HCT116 (cell line): ENCODE measurements at regions not wholly inside any gene's neighbourhood (a gene's known extent, or its start where the extent isn't known, plus 50 kb on each side); places are given as distances from the start of the nearest gene placed in this dataset.

ENCODE experiments used
- ATAC-seq: fragments of 200-7000 bp; cut with Tn5 transposase; 2 replicates; pipeline ENCODE4 v1.9.1; 2020; ENCODE audit warnings: mild to moderate bottlenecking, moderate library complexity
- BruUV-seq: library from RNA; stranded (reverse); fragments of 400-500 nt; replicated peaks from 2 replicates; lab custom pipeline; 2021; lab: Mats Ljungman, UMichigan
- CTCF ChIA-PET: fragments of 300-600 bp; sonication (Branson Sonifier 250); formaldehyde crosslinking; loops from one replicate; lab custom pipeline; 2021; ENCODE audit warnings: antibody characterized with exemption; lab: Charles Lee
- POLR2A ChIA-PET: fragments of 300-600, 350-600 bp; sonication (Branson Sonifier 250); formaldehyde crosslinking; loops from one replicate; lab custom pipeline; 2021; ENCODE audit warnings: antibody characterized with exemption; lab: Charles Lee
- RAD21 ChIA-PET, 2 experiments: fragments of 300-600 bp; sonication (Branson Sonifier 250); formaldehyde crosslinking; loops; one replicate each; lab custom pipeline; 2023; ENCODE audit warnings: low total read pairs in 2 of 2; ENCODE audit not compliant: uncharacterized antibody in 2 of 2, unreplicated experiment in 2 of 2, low non-redundant PET in 1 of 2; lab: Charles Lee
- DNase-seq: peaks from one replicate; pipeline ENCODE4 v3.0.0-alpha.2; 2010; ENCODE audit warnings: low read depth, low spot score
- H2AFZ ChIP-seq: fragments of 200-600 bp; shearing (Covaris generic), sonication (generic); 2 replicates; pipeline ENCODE4 v1.6.1; 2017; ENCODE audit warnings: low read depth, mixed run types, mixed read lengths, antibody characterized with exemption, low read length; ENCODE audit not compliant: poor library complexity, severe bottlenecking
- H3K27ac ChIP-seq: 2 replicates; pipeline ENCODE4 v1.5.1; 2012; ENCODE audit warnings: low read depth, low read length
- H3K27me3 ChIP-seq: fragments of 200-600 bp; sonication (generic); 2 replicates; pipeline ENCODE4 v1.6.1; 2016; ENCODE audit warnings: mixed run types, low read length, mixed read lengths; ENCODE audit not compliant: insufficient read depth
- H3K36me3 ChIP-seq, 2 experiments: fragments of 200-500 bp in 1 of 2; fragments of 200-600 bp in 1 of 2; sonication (Bioruptor generic) in 1 of 2; sonication (generic) in 1 of 2; 2 replicates each; pipeline versions ENCODE4 v1.5.1 to v1.6.1; 2014 to 2016; ENCODE audit warnings: low read length in 2 of 2, inconsistent platforms in 1 of 2, mixed read lengths in 1 of 2, mixed run types in 1 of 2; ENCODE audit not compliant: insufficient read depth in 2 of 2, control insufficient read depth in 1 of 2
- H3K4me1 ChIP-seq, 2 experiments: fragments of 200-600 bp in 1 of 2; sonication (generic) in 1 of 2; 2 replicates each; pipeline versions ENCODE4 v1.5.1 to v1.6.1; 2012 to 2017; ENCODE audit warnings: low read length in 2 of 2, inconsistent platforms in 1 of 2, mild to moderate bottlenecking in 1 of 2, mixed read lengths in 1 of 2, mixed run types in 1 of 2, moderate library complexity in 1 of 2; ENCODE audit not compliant: insufficient read depth in 2 of 2, control insufficient read depth in 1 of 2
- H3K4me2 ChIP-seq: fragments of 200-600 bp; sonication (generic); 2 replicates; pipeline ENCODE4 v1.6.1; 2017; ENCODE audit warnings: mixed run types, low read length, mixed read lengths
- H3K4me3 ChIP-seq, 2 experiments: fragments of 200-600 bp in 1 of 2; sonication (generic) in 1 of 2; replicated peaks in 1 of 2; 2 replicates each; pipeline ENCODE4 v1.5.1; 2011 to 2016; ENCODE audit warnings: low read length in 2 of 2, control low read depth in 1 of 2, low read depth in 1 of 2, mild to moderate bottlenecking in 1 of 2, mixed read lengths in 1 of 2, mixed run types in 1 of 2
- H3K79me2 ChIP-seq: fragments of 200-600 bp; sonication (generic); 2 replicates; pipeline ENCODE4 v1.6.1; 2017; ENCODE audit warnings: mild to moderate bottlenecking, mixed run types, low read length, moderate library complexity, mixed read lengths; ENCODE audit not compliant: insufficient read depth
- H3K9ac ChIP-seq: fragments of 200-600 bp; sonication (generic); 2 replicates; pipeline ENCODE4 v1.6.1; 2016; ENCODE audit warnings: low read length, mixed read lengths
- H3K9me2 ChIP-seq: fragments of 200-600 bp; sonication (generic), shearing (Covaris generic); 2 replicates; pipeline ENCODE4 v1.6.1; 2017; ENCODE audit warnings: mixed run types, mild to moderate bottlenecking, moderate library complexity; ENCODE audit not compliant: insufficient read depth
- H3K9me3 ChIP-seq, 2 experiments: fragments of 200-500 bp in 1 of 2; fragments of 200-600 bp in 1 of 2; sonication (Bioruptor generic) in 1 of 2; sonication (generic) in 1 of 2; 2 replicates each; pipeline ENCODE4 v1.6.1; 2014 to 2017; ENCODE audit warnings: low read length in 2 of 2, mixed read lengths in 2 of 2, inconsistent platforms in 1 of 2, low read depth in 1 of 2, mild to moderate bottlenecking in 1 of 2, mixed run types in 1 of 2, moderate library complexity in 1 of 2; ENCODE audit not compliant: control insufficient read depth in 1 of 2, insufficient read depth in 1 of 2
- H4K20me1 ChIP-seq: fragments of 200-600 bp; sonication (generic), shearing (Covaris generic); 2 replicates; pipeline ENCODE4 v1.6.1; 2017; ENCODE audit warnings: mixed run types, mild to moderate bottlenecking, moderate library complexity; ENCODE audit not compliant: insufficient read depth
- CBX3 ChIP-seq: IDR thresholded peaks from 2 replicates; pipeline ENCODE4 v1.6.1; 2012; ENCODE audit warnings: low read depth
- CEBPB ChIP-seq: IDR thresholded peaks from 2 replicates; pipeline ENCODE4 v1.6.1; 2012; ENCODE audit warnings: low read depth
- EGR1 ChIP-seq: IDR thresholded peaks from 2 replicates; pipeline ENCODE4 v1.6.1; 2012; ENCODE audit warnings: low read depth
- ELF1 ChIP-seq: IDR thresholded peaks from 2 replicates; pipeline ENCODE4 v1.6.1; 2012; ENCODE audit warnings: low read depth, borderline replicate concordance
- EZH2 ChIP-seq: fragments of 200-600 bp; sonication (generic); IDR thresholded peaks from 2 replicates; pipeline ENCODE4 v1.6.1; 2017; ENCODE audit warnings: antibody characterized with exemption, mixed run types
- EZH2phosphoT487 ChIP-seq: fragments of 200-600 bp; IDR thresholded peaks from 2 replicates; pipeline ENCODE4 v1.6.1; 2018; ENCODE audit warnings: antibody characterized with exemption, borderline replicate concordance
- FOSL1 ChIP-seq: IDR thresholded peaks from 2 replicates; pipeline ENCODE4 v1.6.1; 2012; ENCODE audit warnings: low read depth
- JUND ChIP-seq: IDR thresholded peaks from 2 replicates; pipeline ENCODE4 v1.6.1; 2012
- POLR2AphosphoS5 ChIP-seq: IDR thresholded peaks from 2 replicates; pipeline ENCODE4 v1.6.1; 2011; ENCODE audit warnings: mild to moderate bottlenecking, low read depth, low read length, moderate library complexity
- RAD21 ChIP-seq: IDR thresholded peaks from 2 replicates; pipeline ENCODE4 v1.6.1; 2012; ENCODE audit warnings: low read depth, mild to moderate bottlenecking
- SIN3A ChIP-seq: IDR thresholded peaks from 2 replicates; pipeline ENCODE4 v1.6.1; 2012; ENCODE audit warnings: low read depth
- SP1 ChIP-seq: IDR thresholded peaks from 2 replicates; pipeline ENCODE4 v1.6.1; 2012; ENCODE audit warnings: low read depth
- TCF7L2 ChIP-seq: IDR thresholded peaks from 2 replicates; pipeline ENCODE4 v1.7.0; 2011; ENCODE audit warnings: borderline replicate concordance, inconsistent platforms; ENCODE audit not compliant: insufficient read depth, insufficient read length; ENCODE audit errors: extremely low read depth
- ZFX ChIP-seq: fragments of 450-650 bp; IDR thresholded peaks from 2 replicates; pipeline ENCODE4 v1.6.1; 2017
- ZNF274 ChIP-seq: fragments of 200-500 bp; sonication (Bioruptor generic); IDR thresholded peaks from 2 replicates; pipeline ENCODE4 v1.6.1; 2014; ENCODE audit warnings: mild to moderate bottlenecking, low read depth, low read length, inconsistent platforms
- intact Hi-C: fragments of 100-400 bp; cut with micrococcal nuclease; formaldehyde crosslinking; loops from 2 replicates; pipeline ENCODE4 v1.10.0; 2022
- TF ChIP-seq, protein P1 (sequence below), 3 experiments: fragments of 200-600 bp in 1 of 3; sonication (generic) in 1 of 3; IDR thresholded peaks in 2 of 3; conservative IDR thresholded peaks in 1 of 3; 2 replicates each; pipeline ENCODE4 v1.5.1; 2012 to 2017; ENCODE audit warnings: low read depth in 2 of 3, low read length in 2 of 3, antibody characterized with exemption in 1 of 3, borderline replicate concordance in 1 of 3, control low read depth in 1 of 3, mild to moderate bottlenecking in 1 of 3, mixed read lengths in 1 of 3, mixed run types in 1 of 3, moderate library complexity in 1 of 3; ENCODE audit not compliant: insufficient read depth in 1 of 3
- TF ChIP-seq, protein P2 (sequence below): IDR thresholded peaks from 2 replicates; pipeline ENCODE4 v1.6.1; 2012; ENCODE audit warnings: low read depth
- TF ChIP-seq, protein P3 (sequence below): IDR thresholded peaks from 2 replicates; pipeline ENCODE4 v1.6.1; 2012
- TF ChIP-seq, protein P4 (sequence below): IDR thresholded peaks from 2 replicates; pipeline ENCODE4 v1.6.1; 2011; ENCODE audit warnings: mild to moderate bottlenecking, low read length, moderate library complexity; ENCODE audit not compliant: insufficient replicate concordance; ENCODE audit errors: extremely low read depth
- TF ChIP-seq, protein P5 (sequence below): IDR thresholded peaks from 2 replicates; pipeline ENCODE4 v1.6.1; 2012

DNA sequence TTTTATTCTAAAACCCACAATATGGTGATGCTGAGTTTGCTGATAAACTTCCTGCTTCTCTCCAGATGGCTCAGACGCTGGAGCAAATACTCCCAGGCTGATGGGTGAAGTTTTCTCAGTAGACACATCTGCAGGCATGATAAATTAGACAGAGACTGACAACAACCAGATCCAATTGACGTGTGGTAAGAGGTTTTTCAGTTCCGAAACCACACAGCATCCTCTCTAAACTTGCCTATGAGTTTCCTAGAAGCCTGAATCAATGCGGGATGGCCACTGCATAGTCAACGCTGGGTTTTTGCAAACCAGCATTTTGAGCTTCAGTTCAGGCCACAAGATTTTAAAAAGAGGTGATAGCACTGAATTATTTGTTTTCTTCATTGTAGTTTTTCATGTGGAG is 360.3 kb upstream of the ARRDC4 start:
- Histone ChIP-seq H3K9me3 (peaks cover 0 to 7% of the 10 kb centered on the region in 2 experiments; a peak in 1 of 4 replicates), H2AFZ (no peak overlapping the region), H3K36me3 (no peaks in the 10 kb centered on the region), H3K27ac (no peak overlapping the region), H3K4me2 (no peak overlapping the region), H3K4me3 (no peak overlapping the region), H3K9me2 (no peaks in the 10 kb centered on the region), H3K9ac (no peak overlapping the region), H3K4me1 (no peaks in the 10 kb centered on the region), H3K79me2 (no peaks in the 10 kb centered on the region), H3K27me3 (no peaks in the 10 kb centered on the region), H4K20me1 (no peaks in the 10 kb centered on the region)
- BruUV-seq = no TSS peak
- ATAC-seq (no peak), DNase-seq (no peak)
- intact Hi-C loops = no loop called here
- ChIA-PET CTCF (no interaction called here), RAD21 (no interaction called here), POLR2A (no interaction called here)
- TF ChIP-seq SIN3A = no peak
- no peak for TF ChIP-seq JUND
- TF ChIP-seq ZFX = no peak
- TF ChIP-seq, protein P1, sequence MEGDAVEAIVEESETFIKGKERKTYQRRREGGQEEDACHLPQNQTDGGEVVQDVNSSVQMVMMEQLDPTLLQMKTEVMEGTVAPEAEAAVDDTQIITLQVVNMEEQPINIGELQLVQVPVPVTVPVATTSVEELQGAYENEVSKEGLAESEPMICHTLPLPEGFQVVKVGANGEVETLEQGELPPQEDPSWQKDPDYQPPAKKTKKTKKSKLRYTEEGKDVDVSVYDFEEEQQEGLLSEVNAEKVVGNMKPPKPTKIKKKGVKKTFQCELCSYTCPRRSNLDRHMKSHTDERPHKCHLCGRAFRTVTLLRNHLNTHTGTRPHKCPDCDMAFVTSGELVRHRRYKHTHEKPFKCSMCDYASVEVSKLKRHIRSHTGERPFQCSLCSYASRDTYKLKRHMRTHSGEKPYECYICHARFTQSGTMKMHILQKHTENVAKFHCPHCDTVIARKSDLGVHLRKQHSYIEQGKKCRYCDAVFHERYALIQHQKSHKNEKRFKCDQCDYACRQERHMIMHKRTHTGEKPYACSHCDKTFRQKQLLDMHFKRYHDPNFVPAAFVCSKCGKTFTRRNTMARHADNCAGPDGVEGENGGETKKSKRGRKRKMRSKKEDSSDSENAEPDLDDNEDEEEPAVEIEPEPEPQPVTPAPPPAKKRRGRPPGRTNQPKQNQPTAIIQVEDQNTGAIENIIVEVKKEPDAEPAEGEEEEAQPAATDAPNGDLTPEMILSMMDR (IDR thresholded peaks at IDR 0.05 in 2 of 3, conservative IDR thresholded peaks at IDR 0.05 in 1 of 3; ENCODE audit: borderline replicate concordance in 1 of 3, insufficient read depth in 1 of 3, low read depth in 2 of 3, low read length in 2 of 3) = no peak
- TF ChIP-seq, protein P2, sequence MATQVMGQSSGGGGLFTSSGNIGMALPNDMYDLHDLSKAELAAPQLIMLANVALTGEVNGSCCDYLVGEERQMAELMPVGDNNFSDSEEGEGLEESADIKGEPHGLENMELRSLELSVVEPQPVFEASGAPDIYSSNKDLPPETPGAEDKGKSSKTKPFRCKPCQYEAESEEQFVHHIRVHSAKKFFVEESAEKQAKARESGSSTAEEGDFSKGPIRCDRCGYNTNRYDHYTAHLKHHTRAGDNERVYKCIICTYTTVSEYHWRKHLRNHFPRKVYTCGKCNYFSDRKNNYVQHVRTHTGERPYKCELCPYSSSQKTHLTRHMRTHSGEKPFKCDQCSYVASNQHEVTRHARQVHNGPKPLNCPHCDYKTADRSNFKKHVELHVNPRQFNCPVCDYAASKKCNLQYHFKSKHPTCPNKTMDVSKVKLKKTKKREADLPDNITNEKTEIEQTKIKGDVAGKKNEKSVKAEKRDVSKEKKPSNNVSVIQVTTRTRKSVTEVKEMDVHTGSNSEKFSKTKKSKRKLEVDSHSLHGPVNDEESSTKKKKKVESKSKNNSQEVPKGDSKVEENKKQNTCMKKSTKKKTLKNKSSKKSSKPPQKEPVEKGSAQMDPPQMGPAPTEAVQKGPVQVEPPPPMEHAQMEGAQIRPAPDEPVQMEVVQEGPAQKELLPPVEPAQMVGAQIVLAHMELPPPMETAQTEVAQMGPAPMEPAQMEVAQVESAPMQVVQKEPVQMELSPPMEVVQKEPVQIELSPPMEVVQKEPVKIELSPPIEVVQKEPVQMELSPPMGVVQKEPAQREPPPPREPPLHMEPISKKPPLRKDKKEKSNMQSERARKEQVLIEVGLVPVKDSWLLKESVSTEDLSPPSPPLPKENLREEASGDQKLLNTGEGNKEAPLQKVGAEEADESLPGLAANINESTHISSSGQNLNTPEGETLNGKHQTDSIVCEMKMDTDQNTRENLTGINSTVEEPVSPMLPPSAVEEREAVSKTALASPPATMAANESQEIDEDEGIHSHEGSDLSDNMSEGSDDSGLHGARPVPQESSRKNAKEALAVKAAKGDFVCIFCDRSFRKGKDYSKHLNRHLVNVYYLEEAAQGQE = no peak
- TF ChIP-seq, protein P3, sequence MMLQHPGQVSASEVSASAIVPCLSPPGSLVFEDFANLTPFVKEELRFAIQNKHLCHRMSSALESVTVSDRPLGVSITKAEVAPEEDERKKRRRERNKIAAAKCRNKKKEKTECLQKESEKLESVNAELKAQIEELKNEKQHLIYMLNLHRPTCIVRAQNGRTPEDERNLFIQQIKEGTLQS = no peak
- TF ChIP-seq TCF7L2 = no peak
- TF ChIP-seq EGR1 = no peak
- TF ChIP-seq EZH2phosphoT487 = no peak
- no peak for TF ChIP-seq EZH2
- no peak for TF ChIP-seq POLR2AphosphoS5
- no peak for TF ChIP-seq CBX3
- no peak for TF ChIP-seq ZNF274
- TF ChIP-seq FOSL1 = no peak
- TF ChIP-seq CEBPB = no peak
- TF ChIP-seq SP1 = no peak
- TF ChIP-seq ELF1 = no peak
- TF ChIP-seq, protein P4, sequence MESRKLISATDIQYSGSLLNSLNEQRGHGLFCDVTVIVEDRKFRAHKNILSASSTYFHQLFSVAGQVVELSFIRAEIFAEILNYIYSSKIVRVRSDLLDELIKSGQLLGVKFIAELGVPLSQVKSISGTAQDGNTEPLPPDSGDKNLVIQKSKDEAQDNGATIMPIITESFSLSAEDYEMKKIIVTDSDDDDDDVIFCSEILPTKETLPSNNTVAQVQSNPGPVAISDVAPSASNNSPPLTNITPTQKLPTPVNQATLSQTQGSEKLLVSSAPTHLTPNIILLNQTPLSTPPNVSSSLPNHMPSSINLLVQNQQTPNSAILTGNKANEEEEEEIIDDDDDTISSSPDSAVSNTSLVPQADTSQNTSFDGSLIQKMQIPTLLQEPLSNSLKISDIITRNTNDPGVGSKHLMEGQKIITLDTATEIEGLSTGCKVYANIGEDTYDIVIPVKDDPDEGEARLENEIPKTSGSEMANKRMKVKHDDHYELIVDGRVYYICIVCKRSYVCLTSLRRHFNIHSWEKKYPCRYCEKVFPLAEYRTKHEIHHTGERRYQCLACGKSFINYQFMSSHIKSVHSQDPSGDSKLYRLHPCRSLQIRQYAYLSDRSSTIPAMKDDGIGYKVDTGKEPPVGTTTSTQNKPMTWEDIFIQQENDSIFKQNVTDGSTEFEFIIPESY = no peak
- TF ChIP-seq, protein P5, sequence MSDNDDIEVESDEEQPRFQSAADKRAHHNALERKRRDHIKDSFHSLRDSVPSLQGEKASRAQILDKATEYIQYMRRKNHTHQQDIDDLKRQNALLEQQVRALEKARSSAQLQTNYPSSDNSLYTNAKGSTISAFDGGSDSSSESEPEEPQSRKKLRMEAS = no peak
- TF ChIP-seq RAD21 = no peak
